ENCODE measurements at regions not wholly inside any gene's neighbourhood (a gene's known extent, or its start where the extent isn't known, plus 50 kb on each side); places are given as distances from the start of the nearest gene placed in this dataset.

DNA sequence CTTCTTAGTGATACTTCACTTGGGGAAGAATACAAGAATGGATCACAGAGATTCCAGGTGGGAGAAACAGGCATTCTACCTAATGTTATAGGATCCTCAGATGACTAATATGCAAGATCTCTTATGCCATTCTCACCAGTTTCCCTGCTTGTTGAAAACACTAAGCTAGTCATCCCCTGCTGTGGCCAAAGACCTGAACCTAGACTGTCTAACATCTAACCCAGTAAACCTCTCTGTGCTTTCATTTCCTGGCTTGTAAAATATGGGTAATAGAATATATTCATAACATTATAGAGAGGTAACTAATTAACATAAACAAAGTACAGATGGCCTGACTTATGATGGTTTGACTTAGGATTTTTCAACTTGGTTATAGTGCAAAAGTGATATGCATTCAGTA, 776.3 kb downstream of the TUSC7 start:
- TF ChIP-seq, protein P1, sequence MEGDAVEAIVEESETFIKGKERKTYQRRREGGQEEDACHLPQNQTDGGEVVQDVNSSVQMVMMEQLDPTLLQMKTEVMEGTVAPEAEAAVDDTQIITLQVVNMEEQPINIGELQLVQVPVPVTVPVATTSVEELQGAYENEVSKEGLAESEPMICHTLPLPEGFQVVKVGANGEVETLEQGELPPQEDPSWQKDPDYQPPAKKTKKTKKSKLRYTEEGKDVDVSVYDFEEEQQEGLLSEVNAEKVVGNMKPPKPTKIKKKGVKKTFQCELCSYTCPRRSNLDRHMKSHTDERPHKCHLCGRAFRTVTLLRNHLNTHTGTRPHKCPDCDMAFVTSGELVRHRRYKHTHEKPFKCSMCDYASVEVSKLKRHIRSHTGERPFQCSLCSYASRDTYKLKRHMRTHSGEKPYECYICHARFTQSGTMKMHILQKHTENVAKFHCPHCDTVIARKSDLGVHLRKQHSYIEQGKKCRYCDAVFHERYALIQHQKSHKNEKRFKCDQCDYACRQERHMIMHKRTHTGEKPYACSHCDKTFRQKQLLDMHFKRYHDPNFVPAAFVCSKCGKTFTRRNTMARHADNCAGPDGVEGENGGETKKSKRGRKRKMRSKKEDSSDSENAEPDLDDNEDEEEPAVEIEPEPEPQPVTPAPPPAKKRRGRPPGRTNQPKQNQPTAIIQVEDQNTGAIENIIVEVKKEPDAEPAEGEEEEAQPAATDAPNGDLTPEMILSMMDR (IDR thresholded peaks at IDR 0.05; ENCODE audit: low read length), result no peak
- TF ChIP-seq EZH2phosphoT487 (IDR thresholded peaks at IDR 0.05; ENCODE audit: low read length) (no peak), EZH2 (optimal IDR thresholded peaks at IDR 0.05; ENCODE audit: low read depth, low read length) (no peak)

All from MM.1S (cell line).